Superior temporal gyrus (tissue), 1 donor: ENCODE measurements at regions not wholly inside any gene's neighbourhood (a gene's known extent, or its start where the extent isn't known, plus 50 kb on each side); places are given as distances from the start of the nearest gene placed in this dataset.
"Not testable (repeated sequence)": the region's sequence is repeated elsewhere in the genome, so short reads cannot be mapped to it uniquely, and the experiment has no call there.

ENCODE experiments used
- DNase-seq: peaks from one replicate; pipeline ENCODE4 v3.0.0-alpha.2; 2016; ENCODE audit errors: extremely low spot score

- DNase-seq = no peak
Observed at GRCh38 chr13:80513196-80513595, 172.3 kb upstream of the SPRY2 start.

DNA sequence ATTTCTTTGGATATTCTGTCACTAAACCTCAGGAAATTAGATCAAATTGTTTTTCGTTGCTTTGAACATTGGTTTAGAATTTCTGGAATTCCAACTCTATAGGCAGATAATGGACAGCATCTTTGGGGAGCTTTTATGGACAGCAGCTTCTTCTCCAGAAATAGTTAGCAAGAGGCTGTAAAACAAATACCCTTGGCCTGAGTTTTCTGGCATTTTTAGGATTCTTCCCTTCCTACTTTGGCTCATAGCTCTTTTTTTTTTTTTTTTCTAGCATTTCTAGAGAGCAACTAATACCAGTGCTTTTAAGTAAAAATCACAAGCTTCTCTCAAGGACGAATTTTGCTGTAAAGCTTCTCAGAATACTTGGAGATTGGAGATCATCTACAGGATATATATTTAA, 169.8 kb upstream of the SPRY2 start:
- no peak for DNase-seq

DNA sequence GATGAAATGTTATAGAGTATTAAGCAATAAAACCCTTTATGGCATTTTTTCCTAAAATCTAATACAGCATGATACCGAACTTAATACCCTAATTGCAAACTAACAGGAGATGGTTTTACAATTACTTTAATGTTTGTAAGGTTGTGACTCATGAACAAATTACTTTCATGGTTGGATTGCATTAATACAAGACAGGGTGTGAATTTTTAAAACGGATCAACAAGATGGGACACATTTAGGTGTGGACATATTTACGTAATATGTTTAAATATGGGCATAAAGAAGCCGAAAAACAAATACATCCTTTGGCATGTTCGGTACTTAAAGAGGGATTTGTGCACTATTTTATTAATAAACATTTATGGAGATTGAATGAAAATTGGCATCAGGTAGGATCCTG, 168.3 kb upstream of the SPRY2 start:
- DNase-seq = no peak

DNA sequence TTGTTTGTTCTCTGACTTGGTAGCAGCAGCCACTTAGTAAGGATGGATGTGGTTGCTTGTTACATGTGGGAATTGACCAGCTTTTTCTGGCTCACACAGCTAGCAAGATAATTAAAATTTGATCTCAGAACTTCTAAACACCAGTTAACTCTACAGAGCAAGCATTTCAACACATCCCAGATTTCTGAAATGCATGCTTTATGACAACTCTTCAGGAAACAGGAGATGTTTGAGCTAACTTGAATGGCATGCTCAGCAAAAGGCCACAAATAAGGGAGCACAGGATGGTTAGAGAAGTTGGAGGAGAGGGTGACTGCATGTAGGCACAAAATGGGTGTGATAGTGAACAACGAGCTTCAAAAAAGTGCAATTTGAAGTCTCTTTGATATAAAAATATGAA, 167.1 kb upstream of the SPRY2 start:
- no peak for DNase-seq

- no peak for DNase-seq
Observed at GRCh38 chr13:80504453-80504852, 163.5 kb upstream of the SPRY2 start.

DNA sequence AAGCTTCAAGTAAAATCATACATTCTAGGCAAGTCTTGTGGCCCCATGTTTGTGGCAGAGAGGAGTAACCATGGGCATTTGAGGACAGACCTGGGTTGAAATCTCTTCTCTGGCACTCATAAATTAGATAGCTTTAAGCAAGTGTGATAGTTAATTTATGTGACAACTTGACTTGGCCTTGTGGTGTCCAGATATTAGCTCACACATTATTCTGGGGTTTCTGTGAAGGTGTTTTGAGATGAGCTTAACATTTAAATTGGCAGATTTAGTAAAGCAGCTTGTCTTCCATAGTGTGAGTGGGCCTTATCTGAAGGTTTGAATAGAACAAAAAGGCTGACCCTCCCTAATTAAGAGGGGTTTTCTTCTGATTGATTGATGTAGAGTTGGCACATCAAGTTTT, 161.4 kb upstream of the SPRY2 start:
- no peak for DNase-seq

- no peak for DNase-seq
Observed at GRCh38 chr13:80501556-80501955, 160.6 kb upstream of the SPRY2 start.

DNA sequence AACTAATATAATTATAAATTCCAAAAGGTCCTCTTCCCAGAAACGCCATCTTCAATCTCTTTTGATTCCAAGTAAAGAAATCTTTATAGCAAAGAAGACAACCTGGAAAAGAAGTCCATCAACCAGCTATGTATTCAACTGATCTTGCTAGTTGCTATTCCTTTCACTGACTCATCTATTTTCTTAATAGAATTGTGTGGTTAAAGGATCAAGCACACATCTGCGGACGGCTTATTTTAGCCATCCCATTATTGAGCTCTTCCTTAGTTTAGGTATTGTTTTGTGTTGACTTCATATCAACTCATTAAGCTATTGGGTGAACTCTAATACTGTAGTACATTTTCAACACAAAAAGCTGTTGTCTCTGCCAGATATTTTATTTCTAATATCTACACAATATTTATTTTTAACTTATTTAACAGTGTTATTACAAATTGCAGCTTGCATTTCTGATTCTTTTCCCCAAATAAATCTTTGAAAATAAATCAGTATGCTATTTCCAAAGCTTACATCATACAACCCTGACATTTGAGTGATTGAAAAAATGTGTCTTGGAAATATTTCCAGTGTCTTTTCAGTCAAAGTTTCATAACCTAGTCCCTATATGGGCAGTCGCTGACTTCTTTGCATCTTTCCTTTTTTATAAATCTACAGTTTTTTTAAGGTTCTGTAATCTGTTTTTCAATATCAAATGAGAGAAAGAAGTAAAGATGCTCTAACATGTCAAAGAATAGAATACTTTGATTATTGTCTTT, 158.8 kb upstream of the SPRY2 start:
- DNase-seq = no peak

GRCh38 chr13:80498433-80498832, 157.5 kb upstream of the SPRY2 start:
- DNase-seq = no peak

DNA sequence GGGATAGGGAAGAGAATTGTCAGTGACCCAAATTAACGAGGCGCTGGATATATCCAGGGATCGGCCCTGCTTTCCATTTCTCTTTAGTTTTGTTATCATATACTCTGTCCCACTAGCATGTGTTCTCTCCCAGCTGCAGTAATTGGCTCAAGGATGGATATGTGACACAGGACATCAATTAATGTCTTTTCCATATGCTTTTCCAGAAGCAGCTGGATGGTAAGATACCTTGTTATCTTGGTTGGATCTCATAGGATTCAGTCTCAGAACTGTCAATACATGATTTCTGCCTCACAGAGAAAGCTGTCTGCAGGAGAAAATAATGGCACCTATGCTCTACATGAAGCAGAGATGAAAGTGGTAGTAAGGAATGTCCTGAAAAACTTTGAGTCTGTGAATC, 157.1 kb upstream of the SPRY2 start:
- DNase-seq = no peak

DNA sequence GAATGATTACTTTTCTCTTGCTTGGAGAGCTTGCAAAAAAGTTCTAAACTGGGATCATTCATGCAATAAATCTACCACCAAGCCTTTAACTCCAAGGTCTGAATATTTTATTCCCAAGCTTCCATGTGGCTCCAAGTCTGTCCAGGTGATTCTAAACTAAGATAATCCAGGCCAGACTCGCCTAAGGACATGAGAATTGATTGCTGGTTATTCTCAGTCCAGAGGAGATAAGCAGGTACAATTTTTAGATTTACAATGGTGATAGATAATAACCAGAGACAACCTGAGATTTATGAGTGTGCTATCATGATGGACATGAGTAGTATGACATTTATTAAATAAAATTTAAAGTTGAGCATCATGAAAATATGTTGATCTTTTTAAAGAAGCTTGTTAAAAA, 156.5 kb upstream of the SPRY2 start:
- no peak for DNase-seq

DNA sequence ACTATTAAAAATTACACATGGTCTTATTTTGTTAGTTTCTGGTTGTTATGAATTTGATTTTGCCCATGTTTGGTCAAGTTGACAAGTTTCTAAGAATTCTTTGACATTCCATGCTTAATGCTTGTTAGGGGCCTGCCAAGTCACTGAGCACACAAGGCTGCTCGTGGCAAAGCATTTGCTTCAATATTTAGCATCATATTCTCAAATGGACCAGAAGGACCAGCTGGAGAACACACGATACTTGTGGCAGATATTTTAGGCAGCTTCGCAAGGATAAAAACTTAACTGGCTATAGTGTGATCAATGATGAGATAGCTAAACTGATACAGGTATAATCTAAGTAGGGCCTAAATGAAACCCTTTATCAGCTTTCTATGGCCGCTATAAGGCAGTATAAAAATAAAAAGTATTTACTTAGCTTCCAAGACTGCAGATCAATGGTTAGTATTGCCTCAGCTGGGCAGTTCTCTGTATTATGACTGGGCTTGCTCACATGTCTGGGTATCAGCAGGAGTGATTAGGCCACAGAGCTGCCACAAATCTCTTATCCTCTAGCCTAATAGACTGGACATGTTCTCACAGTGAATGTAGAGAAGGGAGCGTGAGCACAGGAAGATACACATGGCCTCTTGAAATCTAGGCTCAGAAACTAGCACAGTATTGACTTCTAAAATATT, 155.9 kb upstream of the SPRY2 start:
- DNase-seq = no peak

GRCh38 chr13:80490491-80490943, 149.6 kb upstream of the SPRY2 start:
- DNase-seq = not testable (repeated sequence)

DNA sequence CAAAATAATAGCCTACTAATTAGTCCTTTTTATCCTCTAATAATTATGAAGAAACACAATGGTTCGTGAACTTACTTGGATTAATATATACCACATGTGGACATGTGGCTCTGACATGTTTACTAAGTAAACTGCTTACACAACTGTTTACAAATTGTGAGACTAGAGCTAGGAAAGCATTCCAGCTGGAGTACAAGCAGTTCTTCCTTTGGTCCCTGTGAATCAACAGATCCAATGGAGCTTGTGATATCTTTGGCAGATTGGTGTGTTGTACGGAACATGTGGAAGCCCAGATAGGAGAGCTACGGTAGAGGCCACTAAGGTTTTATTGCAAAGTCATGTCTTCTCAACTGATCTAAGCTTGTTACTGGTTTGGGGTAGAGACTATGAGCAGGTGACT, 145.5 kb upstream of the SPRY2 start:
- DNase-seq = no peak

DNA sequence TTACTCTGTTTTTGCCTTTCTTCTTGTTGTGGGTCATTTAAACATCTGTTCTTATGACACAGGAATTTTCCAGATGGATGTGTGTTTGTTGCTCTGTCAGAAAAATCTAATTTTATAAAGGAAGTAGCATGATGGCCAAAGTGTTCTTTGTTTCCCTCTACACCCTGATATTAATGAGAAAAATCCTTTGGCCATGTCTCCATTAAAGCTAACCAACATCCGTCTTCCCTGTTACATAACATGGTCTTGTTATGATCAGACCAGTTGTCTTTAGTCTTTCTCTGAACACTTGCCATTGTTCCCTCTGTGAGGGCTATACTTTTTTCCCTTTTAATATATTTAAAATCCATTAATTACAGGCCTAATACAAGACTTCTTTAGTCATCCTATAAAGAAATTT, 142.2 kb upstream of the SPRY2 start:
- DNase-seq = no peak

DNA sequence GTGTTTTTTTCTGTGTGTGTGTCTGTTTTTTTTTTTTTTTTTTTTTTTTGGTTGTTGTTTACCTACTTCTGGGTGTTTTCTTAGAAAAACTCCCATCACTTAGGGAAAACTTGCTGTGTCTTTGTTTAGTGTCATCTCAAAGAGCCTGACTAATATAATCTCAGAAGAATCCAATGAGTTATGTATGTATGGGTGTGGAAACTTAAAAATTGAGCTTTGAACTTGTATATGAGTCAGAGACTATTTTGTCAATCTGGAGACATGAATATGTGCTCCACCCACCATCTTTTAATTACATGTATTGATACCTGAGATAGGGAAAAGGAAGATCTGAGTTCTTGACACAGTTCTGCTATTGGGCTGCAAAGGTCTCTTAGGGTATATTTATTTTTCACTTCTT, 140.7 kb upstream of the SPRY2 start:
- DNase-seq = no peak

DNA sequence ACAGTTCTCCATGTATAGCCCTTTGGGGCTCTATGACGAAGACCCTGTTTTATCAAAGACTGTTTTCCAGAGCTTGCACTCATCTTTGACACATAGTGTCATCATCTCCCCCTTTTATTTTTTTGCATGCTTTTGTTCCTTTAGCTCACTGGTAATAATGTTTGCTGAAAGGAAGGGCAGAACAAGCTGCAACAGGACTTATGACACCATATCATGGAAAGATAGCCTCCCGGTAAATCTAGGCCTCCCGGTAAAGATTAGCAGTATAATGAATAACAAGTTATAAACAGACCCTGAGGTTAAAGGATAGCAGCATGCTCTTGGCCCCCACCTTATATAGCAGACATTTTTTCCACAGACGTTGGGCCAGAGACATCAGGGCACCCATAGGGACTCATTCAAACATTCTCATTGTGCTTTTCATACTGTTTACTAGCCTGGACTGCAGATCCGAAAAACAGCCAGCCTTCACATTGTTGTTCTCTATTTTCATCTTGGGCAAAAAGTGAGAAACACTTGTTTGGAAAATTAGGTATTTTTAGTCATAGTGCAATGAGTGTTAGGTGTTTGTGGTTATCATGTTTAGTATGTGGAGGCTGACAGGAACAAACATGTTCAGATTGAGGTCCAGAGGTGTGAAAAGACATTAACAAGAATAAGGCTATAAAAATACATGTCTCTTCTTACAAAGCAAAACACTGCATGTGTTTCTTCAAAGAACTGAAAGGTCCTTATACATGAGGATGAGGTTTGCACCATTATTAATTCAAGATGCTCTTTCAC, 136.9 kb upstream of the SPRY2 start:
- DNase-seq = no peak

GRCh38 chr13:80476953-80477352, 136.0 kb upstream of the SPRY2 start:
- DNase-seq = no peak

DNA sequence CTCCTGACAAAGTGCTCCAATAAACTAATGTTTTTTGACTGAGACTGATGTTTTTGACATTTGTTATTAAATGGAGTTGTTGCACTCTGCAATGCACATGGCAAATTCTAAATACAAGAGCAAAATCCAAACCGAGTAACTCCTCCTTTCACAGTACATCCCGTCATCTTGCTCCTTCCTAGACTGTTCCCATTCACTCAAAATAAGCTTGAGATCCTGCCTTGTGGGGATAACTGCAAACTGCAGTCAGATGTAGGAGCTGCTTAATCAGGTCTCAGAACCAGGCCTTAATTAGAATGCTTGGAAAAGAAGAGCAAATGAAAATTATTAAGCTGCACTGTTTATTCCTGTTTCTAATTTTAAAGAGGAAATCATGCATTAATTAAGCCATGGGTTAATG, 134.8 kb upstream of the SPRY2 start:
- no peak for DNase-seq

- DNase-seq = no peak
Observed at GRCh38 chr13:80473695-80474094, 132.8 kb upstream of the SPRY2 start.

DNA sequence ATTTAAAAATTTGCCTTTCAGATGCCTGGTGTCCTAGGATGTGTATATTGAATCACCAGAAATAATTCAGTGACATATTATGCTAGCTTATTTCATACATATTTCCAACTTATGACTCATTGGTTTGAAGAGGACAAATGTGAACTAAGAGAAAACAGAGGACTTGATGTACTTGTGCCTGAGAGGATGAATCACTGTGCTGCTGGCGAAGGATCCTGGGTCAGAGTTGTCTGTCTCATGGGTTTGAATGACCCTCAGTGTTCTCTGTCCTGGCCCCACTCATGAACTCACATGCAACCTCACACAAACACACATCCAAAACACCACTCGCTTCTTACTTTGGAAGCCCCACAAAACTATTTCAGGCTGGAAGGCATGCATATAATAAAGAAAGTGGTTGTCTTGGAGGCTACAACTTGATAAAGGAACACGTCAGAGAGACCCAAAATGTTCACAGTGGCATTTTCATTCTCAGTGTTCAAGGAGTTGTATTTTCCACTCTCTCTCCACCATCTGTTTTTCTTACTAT, 129.0 kb upstream of the SPRY2 start:
- peak; percentile 74 for DNase-seq

- DNase-seq = no peak
Observed at GRCh38 chr13:80469105-80469852, 128.4 kb upstream of the SPRY2 start.
